ENCODE measurements at regions not wholly inside any gene's neighbourhood (a gene's known extent, or its start where the extent isn't known, plus 50 kb on each side); places are given as distances from the start of the nearest gene placed in this dataset.

DNA sequence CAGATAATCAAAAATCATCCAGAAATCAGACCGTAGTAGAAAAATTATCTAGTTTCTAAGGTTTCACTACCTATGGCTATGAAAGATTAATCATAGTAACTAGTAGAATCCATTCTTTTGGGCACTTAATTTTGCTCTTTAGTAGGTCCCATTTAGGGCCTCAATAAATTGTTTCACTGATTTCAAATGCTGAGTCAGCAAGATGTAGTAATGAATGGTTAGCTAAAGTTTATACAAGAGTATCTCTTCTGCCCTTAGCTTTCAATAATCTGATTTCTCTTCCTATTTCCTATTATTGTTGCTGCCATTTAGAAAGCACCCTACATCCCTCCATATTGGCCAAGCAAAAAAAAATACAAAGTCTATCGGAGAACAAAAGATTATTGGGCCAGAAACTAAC lies 283.2 kb upstream of the PCDH10 start:
- TF ChIP-seq, protein P1, sequence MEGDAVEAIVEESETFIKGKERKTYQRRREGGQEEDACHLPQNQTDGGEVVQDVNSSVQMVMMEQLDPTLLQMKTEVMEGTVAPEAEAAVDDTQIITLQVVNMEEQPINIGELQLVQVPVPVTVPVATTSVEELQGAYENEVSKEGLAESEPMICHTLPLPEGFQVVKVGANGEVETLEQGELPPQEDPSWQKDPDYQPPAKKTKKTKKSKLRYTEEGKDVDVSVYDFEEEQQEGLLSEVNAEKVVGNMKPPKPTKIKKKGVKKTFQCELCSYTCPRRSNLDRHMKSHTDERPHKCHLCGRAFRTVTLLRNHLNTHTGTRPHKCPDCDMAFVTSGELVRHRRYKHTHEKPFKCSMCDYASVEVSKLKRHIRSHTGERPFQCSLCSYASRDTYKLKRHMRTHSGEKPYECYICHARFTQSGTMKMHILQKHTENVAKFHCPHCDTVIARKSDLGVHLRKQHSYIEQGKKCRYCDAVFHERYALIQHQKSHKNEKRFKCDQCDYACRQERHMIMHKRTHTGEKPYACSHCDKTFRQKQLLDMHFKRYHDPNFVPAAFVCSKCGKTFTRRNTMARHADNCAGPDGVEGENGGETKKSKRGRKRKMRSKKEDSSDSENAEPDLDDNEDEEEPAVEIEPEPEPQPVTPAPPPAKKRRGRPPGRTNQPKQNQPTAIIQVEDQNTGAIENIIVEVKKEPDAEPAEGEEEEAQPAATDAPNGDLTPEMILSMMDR (IDR thresholded peaks at IDR 0.05; ENCODE audit: low read depth, low read length): no peak
- TF ChIP-seq POLR2A (IDR thresholded peaks at IDR 0.05; ENCODE audit: extremely low read depth, insufficient read length): no peak
